ENCODE measurements at regions not wholly inside any gene's neighbourhood (a gene's known extent, or its start where the extent isn't known, plus 50 kb on each side); places are given as distances from the start of the nearest gene placed in this dataset.

DNA sequence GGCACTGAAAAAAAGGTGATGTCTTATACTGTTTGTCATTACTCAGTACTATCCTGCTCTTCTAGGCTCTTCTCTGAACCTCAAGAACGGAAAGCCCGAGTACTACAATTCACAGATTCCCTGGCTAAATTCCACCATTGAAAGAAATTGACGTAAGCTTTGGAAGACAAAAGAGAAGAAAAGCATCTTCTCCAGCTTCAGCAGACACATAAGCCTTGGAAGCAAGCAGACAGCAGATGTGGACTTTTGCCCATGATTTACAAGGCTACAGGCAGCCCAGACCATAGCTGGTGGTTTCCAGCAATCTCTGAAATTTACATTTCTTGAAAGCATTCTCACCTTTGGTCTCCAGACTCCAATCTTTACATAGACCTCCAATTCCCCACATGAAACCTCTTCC, 289.0 kb downstream of the C1D start:
- no peak for TF ChIP-seq NR2C2 (CRISPR knock-in tag; IDR thresholded peaks at IDR 0.05)
- TF ChIP-seq FOXK1 (CRISPR knock-in tag; IDR thresholded peaks at IDR 0.05), result no peak
- TF ChIP-seq, protein P1, sequence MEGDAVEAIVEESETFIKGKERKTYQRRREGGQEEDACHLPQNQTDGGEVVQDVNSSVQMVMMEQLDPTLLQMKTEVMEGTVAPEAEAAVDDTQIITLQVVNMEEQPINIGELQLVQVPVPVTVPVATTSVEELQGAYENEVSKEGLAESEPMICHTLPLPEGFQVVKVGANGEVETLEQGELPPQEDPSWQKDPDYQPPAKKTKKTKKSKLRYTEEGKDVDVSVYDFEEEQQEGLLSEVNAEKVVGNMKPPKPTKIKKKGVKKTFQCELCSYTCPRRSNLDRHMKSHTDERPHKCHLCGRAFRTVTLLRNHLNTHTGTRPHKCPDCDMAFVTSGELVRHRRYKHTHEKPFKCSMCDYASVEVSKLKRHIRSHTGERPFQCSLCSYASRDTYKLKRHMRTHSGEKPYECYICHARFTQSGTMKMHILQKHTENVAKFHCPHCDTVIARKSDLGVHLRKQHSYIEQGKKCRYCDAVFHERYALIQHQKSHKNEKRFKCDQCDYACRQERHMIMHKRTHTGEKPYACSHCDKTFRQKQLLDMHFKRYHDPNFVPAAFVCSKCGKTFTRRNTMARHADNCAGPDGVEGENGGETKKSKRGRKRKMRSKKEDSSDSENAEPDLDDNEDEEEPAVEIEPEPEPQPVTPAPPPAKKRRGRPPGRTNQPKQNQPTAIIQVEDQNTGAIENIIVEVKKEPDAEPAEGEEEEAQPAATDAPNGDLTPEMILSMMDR (IDR thresholded peaks at IDR 0.05), result no peak
- TF ChIP-seq ZNF396 (CRISPR knock-in tag; IDR thresholded peaks at IDR 0.05; ENCODE audit: borderline replicate concordance), result no peak
- no peak for TF ChIP-seq ZBTB21 (CRISPR knock-in tag; IDR thresholded peaks at IDR 0.05; ENCODE audit: borderline replicate concordance)
- TF ChIP-seq, protein P2, sequence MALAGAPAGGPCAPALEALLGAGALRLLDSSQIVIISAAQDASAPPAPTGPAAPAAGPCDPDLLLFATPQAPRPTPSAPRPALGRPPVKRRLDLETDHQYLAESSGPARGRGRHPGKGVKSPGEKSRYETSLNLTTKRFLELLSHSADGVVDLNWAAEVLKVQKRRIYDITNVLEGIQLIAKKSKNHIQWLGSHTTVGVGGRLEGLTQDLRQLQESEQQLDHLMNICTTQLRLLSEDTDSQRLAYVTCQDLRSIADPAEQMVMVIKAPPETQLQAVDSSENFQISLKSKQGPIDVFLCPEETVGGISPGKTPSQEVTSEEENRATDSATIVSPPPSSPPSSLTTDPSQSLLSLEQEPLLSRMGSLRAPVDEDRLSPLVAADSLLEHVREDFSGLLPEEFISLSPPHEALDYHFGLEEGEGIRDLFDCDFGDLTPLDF (CRISPR knock-in tag; IDR thresholded peaks at IDR 0.05), result no peak
- TF ChIP-seq NFATC4 (CRISPR knock-in tag; IDR thresholded peaks at IDR 0.05), result no peak
- TF ChIP-seq NFYB (CRISPR knock-in tag; conservative IDR thresholded peaks at IDR 0.05; ENCODE audit: low read depth), result no peak
